ENCODE measurements at regions not wholly inside any gene's neighbourhood (a gene's known extent, or its start where the extent isn't known, plus 50 kb on each side); places are given as distances from the start of the nearest gene placed in this dataset.
"Not testable (repeated sequence)": the region's sequence is repeated elsewhere in the genome, so short reads cannot be mapped to it uniquely, and the experiment has no call there.

GRCh38 chr4:71867598-71867997 is 83.7 kb upstream of the GC start:
- H3K27me3 ChIP-seq: no peaks in the 10 kb centered on the region
- no peak overlapping the region for H3K4me3 ChIP-seq
- TF ChIP-seq Cebpa-rat (IDR thresholded peaks at IDR 0.05): no peak

GRCh38 chr4:71870456-71870855 is 86.6 kb upstream of the GC start:
- no peaks in the 10 kb centered on the region for H3K27me3 ChIP-seq
- no peak overlapping the region for H3K4me3 ChIP-seq
- no peak for TF ChIP-seq Cebpa-rat (IDR thresholded peaks at IDR 0.05)
- H3K9me3 ChIP-seq (replicated peaks in 1 of 11): peaks cover 0 to 7% (median 0%) of the 10 kb centered on the region in 11 experiments; a peak in 3 of 22 replicates
- peaks cover 0 to 7% (median 0%) of the 10 kb centered on the region in 10 experiments; a peak in 1 of 20 replicates for H3K4me1 ChIP-seq
- no peaks in the 10 kb centered on the region for H3K36me3 ChIP-seq
- H3K9ac ChIP-seq: no peak overlapping the region
- H4K20me1 ChIP-seq: no peaks in the 10 kb centered on the region
- H3K27ac ChIP-seq: no peak overlapping the region
- no peak overlapping the region for H3K4me2 ChIP-seq

More at GRCh38 chr4:71867598-71867997, 83.7 kb upstream of the GC start:
- Histone ChIP-seq H3K9me3 (replicated peaks in 1 of 11) (peaks cover 22 to 35% (median 27%) of the 10 kb centered on the region in 11 experiments), H3K27ac (no peak overlapping the region), H3K4me2 (no peak overlapping the region), H3K36me3 (no peaks in the 10 kb centered on the region), H4K20me1 (no peaks in the 10 kb centered on the region), H3K4me1 (peaks cover 0 to 7% (median 0%) of the 10 kb centered on the region in 10 experiments; a peak in 1 of 20 replicates), H3K9ac (no peak overlapping the region)

- H3K36me3 ChIP-seq: no peaks in the 10 kb centered on the region
- no peak for TF ChIP-seq Cebpa-rat (IDR thresholded peaks at IDR 0.05)
- peaks cover 0 to 5% (median 0%) of the 10 kb centered on the region in 10 experiments; a peak in 1 of 20 replicates for H3K4me1 ChIP-seq
- H3K9me3 ChIP-seq (replicated peaks in 1 of 11): peaks cover 0 to 3% (median 0%) of the 10 kb centered on the region in 11 experiments; a peak in 4 of 22 replicates
- H3K27me3 ChIP-seq: no peaks in the 10 kb centered on the region
- H3K4me3 ChIP-seq: no peak overlapping the region
- H4K20me1 ChIP-seq: no peaks in the 10 kb centered on the region
- H3K27ac ChIP-seq: no peak overlapping the region
- no peak overlapping the region for H3K9ac ChIP-seq
- H3K4me2 ChIP-seq: no peak overlapping the region
Measured at GRCh38 chr4:71872221-71872620, 88.3 kb upstream of the GC start.

- no peaks in the 10 kb centered on the region for H3K27me3 ChIP-seq
- H3K4me2 ChIP-seq: no peak overlapping the region
- H3K27ac ChIP-seq: no peak overlapping the region
- no peak for TF ChIP-seq Cebpa-rat (IDR thresholded peaks at IDR 0.05)
- H4K20me1 ChIP-seq: no peaks in the 10 kb centered on the region
- H3K9ac ChIP-seq: no peak overlapping the region
- H3K4me3 ChIP-seq: no peak overlapping the region
- H3K4me1 ChIP-seq: no peaks in the 10 kb centered on the region
- peaks cover 0 to 7% (median 0%) of the 10 kb centered on the region in 11 experiments; a peak in 4 of 22 replicates for H3K9me3 ChIP-seq (replicated peaks in 1 of 11)
- no peaks in the 10 kb centered on the region for H3K36me3 ChIP-seq
Measured at GRCh38 chr4:71872767-71873415, 89.0 kb upstream of the GC start.

- Histone ChIP-seq H3K4me2 (no peak overlapping the region), H3K9me3 (replicated peaks in 1 of 11) (peaks cover 0 to 7% (median 0%) of the 10 kb centered on the region in 11 experiments; a peak in 4 of 22 replicates), H3K27me3 (no peaks in the 10 kb centered on the region), H3K9ac (no peak overlapping the region), H3K27ac (no peak overlapping the region), H3K4me3 (no peak overlapping the region), H3K4me1 (no peaks in the 10 kb centered on the region), H4K20me1 (no peaks in the 10 kb centered on the region), H3K36me3 (no peaks in the 10 kb centered on the region)
- no peak for TF ChIP-seq Cebpa-rat (IDR thresholded peaks at IDR 0.05)
Measured at GRCh38 chr4:71878376-71878775, 94.5 kb upstream of the GC start.

- no peak for TF ChIP-seq Cebpa-rat (IDR thresholded peaks at IDR 0.05)
- H3K27me3 ChIP-seq: no peaks in the 10 kb centered on the region
Measured at GRCh38 chr4:71882113-71882841, 98.4 kb upstream of the GC start.

GRCh38 chr4:71900366-71900765 is 116.5 kb upstream of the GC start:
- not testable (repeated sequence) for H3K27ac ChIP-seq, H3K36me3 ChIP-seq, H3K27me3 ChIP-seq

More at GRCh38 chr4:71882113-71882841, 98.4 kb upstream of the GC start:
- Histone ChIP-seq H4K20me1 (no peaks in the 10 kb centered on the region), H3K4me2 (no peak overlapping the region), H3K27ac (no peak overlapping the region), H3K36me3 (no peaks in the 10 kb centered on the region), H3K4me3 (no peak overlapping the region), H3K4me1 (no peaks in the 10 kb centered on the region), H3K9ac (no peak overlapping the region), H3K9me3 (replicated peaks in 1 of 11) (peaks cover 0 to 4% (median 0%) of the 10 kb centered on the region in 11 experiments; a peak in 2 of 22 replicates)

GRCh38 chr4:71905594-71905993 is 121.7 kb upstream of the GC start:
- not testable (repeated sequence) for H3K4me2 ChIP-seq, H3K27me3 ChIP-seq, H3K9ac ChIP-seq, H3K4me3 ChIP-seq, H3K27ac ChIP-seq, H4K20me1 ChIP-seq, H3K4me1 ChIP-seq, H3K36me3 ChIP-seq
- peaks cover 15 to 28% (median 20%) of the 10 kb centered on the region in 11 experiments for H3K9me3 ChIP-seq (replicated peaks in 1 of 11)

More at GRCh38 chr4:71900366-71900765, 116.5 kb upstream of the GC start:
- H4K20me1 ChIP-seq, H3K4me2 ChIP-seq, H3K4me1 ChIP-seq, H3K4me3 ChIP-seq, H3K9ac ChIP-seq: not testable (repeated sequence)
- H3K9me3 ChIP-seq (replicated peaks in 1 of 11): peaks cover 6 to 20% (median 16%) of the 10 kb centered on the region in 11 experiments

GRCh38 chr4:71906096-71906495 is 122.2 kb upstream of the GC start:
- no peak overlapping the region for H3K9ac ChIP-seq
- H3K4me3 ChIP-seq: no peak overlapping the region
- H3K36me3 ChIP-seq: no peaks in the 10 kb centered on the region
- H3K27ac ChIP-seq: no peak overlapping the region; a peak in 1 of 22 replicates
- H3K9me3 ChIP-seq (replicated peaks in 1 of 11): peaks cover 15 to 28% (median 20%) of the 10 kb centered on the region in 11 experiments
- no peaks in the 10 kb centered on the region for H3K4me1 ChIP-seq
- H3K27me3 ChIP-seq: no peaks in the 10 kb centered on the region
- H3K4me2 ChIP-seq: no peak overlapping the region
- TF ChIP-seq Cebpa-rat (IDR thresholded peaks at IDR 0.05): no peak
- H4K20me1 ChIP-seq: no peaks in the 10 kb centered on the region

Data from BLaER1 treated with 17β-estradiol and CSF1 and Interleukin-3, amounts not matched to agents 10 nM and 100 nM (cell line).